Large intestine (tissue), 3 donors: ENCODE measurements at regions not wholly inside any gene's neighbourhood (a gene's known extent, or its start where the extent isn't known, plus 50 kb on each side); places are given as distances from the start of the nearest gene placed in this dataset.

Experiments
- DNase-seq, 2 donors: peaks; one replicate each; pipeline versions ENCODE4 v3.0.0 to v3.0.0-alpha.2; 2013
- H3K27ac ChIP-seq: one replicate; pipeline ENCODE4 v1.5.1; 2013; ENCODE audit warnings: low read length
- H3K27me3 ChIP-seq: 2 replicates; pipeline ENCODE4 v1.6.1; 2013; ENCODE audit warnings: low read length; ENCODE audit not compliant: control insufficient read depth, insufficient read depth
- H3K36me3 ChIP-seq: 2 replicates; pipeline ENCODE4 v1.6.1; 2013; ENCODE audit warnings: low read length; ENCODE audit not compliant: control insufficient read depth, insufficient read depth
- H3K4me1 ChIP-seq: one replicate; pipeline ENCODE4 v1.6.1; 2013; ENCODE audit warnings: low read length; ENCODE audit not compliant: control insufficient read depth, insufficient read depth
- H3K4me3 ChIP-seq: one replicate; pipeline ENCODE4 v1.5.1; 2013; ENCODE audit warnings: low read length
- H3K9me3 ChIP-seq: one replicate; pipeline ENCODE4 v1.6.1; 2013; ENCODE audit warnings: mild to moderate bottlenecking, low read depth, low read length, moderate library complexity; ENCODE audit not compliant: control insufficient read depth
- WGBS: methylation state at CpG from one replicate; pipeline ENCODE4 v1.1.5; 2013; ENCODE audit warnings: low lambda C conversion rate; ENCODE audit not compliant: insufficient coverage; 5-methylcytosine and 5-hydroxymethylcytosine counted together

DNA sequence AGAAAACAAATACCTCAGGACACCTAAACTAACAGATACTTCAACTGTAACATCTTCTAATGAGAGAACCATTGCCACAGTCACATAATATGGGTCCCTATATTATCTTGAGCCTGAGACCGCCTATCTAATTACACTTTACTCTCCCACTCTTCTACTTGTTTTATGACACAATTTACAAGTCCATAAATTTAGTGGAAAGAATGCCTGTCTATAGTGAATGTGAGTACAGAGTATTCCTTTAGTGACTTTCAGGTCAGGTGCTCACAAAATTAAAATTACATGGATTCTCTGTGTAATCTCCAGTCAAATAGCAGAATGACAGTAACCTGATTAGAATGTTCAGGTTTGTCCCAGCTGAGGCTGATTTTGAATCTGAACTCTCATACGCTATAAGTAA, 624.1 kb downstream of the PKHD1 start:
- WGBS = 67% methylated on average over 1 of the region's 2 CpGs
- no peak for DNase-seq
- H3K27ac ChIP-seq = no peak overlapping the region
- no peaks in the 10 kb centered on the region for H3K36me3 ChIP-seq
- no peaks in the 10 kb centered on the region for H3K27me3 ChIP-seq
- H3K9me3 ChIP-seq = no peaks in the 10 kb centered on the region
- no peaks in the 10 kb centered on the region for H3K4me1 ChIP-seq
- no peak overlapping the region for H3K4me3 ChIP-seq

DNA sequence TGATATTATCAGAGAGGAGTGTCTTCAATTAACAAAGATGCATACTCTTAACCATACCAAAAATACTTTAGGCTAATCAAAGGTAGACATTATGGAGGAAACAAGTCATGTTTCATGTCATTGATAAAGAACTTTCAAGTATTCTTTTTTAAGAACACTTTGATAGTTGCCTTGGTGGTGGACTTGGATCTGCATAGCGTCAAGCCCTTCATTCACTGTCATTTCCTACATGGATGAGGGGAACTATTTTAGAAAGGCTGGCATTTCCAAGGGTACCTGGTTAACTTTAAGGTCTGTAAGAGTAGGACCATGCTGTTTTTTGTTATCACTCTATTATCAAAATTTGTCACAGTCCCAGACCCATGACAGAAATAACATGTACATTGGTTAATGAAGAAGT, 622.5 kb downstream of the PKHD1 start:
- Histone ChIP-seq H3K4me1 (no peaks in the 10 kb centered on the region), H3K36me3 (no peaks in the 10 kb centered on the region), H3K9me3 (no peaks in the 10 kb centered on the region), H3K27me3 (no peaks in the 10 kb centered on the region), H3K27ac (no peak overlapping the region), H3K4me3 (no peak overlapping the region)
- no peak for DNase-seq
- WGBS = no CpG with 5 or more reads among the region's 1 CpG

DNA sequence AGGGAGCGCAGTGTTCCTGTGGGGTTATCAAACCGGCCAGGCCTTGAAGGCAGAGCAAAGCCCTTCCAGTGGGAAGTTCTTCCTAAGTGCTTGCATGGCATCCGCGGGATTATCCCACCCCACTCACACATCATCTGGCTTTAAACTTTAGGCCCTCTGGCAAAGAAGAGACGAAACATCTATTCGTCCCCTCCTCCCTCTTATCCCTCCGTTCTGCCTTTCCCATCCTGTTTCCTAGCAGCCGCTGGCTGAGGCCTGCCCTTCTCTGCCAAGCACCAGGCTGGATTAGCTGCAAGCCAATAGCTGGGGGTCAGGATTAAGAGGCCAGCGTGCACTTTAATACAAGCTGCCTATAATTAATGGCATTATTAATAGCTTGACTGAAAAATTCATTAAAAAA, 621.0 kb downstream of the PKHD1 start:
- no peak for DNase-seq
- no peak overlapping the region for H3K27ac ChIP-seq
- no peaks in the 10 kb centered on the region for H3K27me3 ChIP-seq
- H3K9me3 ChIP-seq = no peaks in the 10 kb centered on the region
- no peaks in the 10 kb centered on the region for H3K4me1 ChIP-seq
- no peak overlapping the region for H3K4me3 ChIP-seq
- no peaks in the 10 kb centered on the region for H3K36me3 ChIP-seq
- 100% methylated on average over 1 of the region's 9 CpGs for WGBS

DNA sequence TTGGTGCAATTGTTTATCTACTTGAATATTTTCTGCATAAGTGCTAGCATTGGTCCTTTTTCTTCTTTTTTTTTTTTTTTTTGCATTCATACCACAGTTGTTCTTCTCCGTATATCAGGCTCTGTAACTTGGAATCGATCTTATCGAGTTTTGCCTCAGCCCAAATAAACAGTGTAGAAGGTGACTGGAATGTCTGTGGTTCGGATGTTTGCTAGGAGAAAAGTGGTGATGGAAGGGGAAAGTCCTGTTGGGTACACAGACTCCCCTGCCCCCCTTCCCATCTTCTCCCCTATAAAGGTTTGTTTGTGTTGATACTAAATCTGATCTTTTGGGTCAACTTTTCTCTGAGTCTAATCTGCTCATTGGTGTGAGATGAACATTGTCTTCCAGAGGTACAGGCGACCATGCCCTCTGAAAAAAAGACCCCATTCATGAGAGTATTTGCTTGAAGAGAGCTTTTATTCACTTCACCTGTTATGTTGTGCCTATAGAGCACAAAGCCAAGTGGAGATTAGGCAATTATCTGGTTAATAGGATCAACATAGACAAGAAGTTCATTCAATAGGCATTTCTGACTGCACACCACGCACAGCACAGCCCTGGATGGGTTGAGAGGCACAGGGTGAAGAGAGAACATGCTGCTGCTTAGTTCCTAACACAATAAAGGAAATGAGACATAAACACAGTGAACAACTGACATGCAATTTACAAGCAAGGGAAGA, 620.0 kb downstream of the PKHD1 start:
- no peaks in the 10 kb centered on the region for H3K27me3 ChIP-seq
- no peaks in the 10 kb centered on the region for H3K4me1 ChIP-seq
- WGBS = no CpG with 5 or more reads among the region's 6 CpGs
- H3K27ac ChIP-seq = no peak overlapping the region
- no peaks in the 10 kb centered on the region for H3K9me3 ChIP-seq
- no peaks in the 10 kb centered on the region for H3K36me3 ChIP-seq
- H3K4me3 ChIP-seq = no peak overlapping the region
- DNase-seq = no peak

DNA sequence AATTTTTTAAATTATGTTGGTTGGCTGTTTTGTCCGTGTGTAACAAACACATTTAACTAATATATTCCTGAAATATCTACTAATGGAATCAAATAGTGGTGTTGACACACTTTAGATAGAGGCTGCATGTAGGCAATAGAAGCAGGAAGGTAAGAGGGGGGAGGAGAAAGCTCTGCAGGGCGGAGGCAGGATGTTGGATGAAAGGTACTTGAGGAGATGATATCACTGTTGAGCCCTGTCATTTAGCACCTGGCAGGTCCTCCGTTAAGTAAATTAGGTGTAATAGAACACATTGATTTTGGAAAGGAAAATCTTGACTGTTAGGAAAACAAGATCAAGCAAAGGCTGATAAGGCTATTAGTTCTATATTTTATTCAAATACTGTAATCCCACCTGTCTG, 618.7 kb downstream of the PKHD1 start:
- no peak for DNase-seq
- Histone ChIP-seq H3K9me3 (no peaks in the 10 kb centered on the region), H3K27ac (no peak overlapping the region), H3K4me3 (no peak overlapping the region), H3K27me3 (no peaks in the 10 kb centered on the region), H3K4me1 (peaks cover 2% of the 10 kb centered on the region), H3K36me3 (no peaks in the 10 kb centered on the region)
- WGBS = no CpG with 5 or more reads among the region's 3 CpGs

DNA sequence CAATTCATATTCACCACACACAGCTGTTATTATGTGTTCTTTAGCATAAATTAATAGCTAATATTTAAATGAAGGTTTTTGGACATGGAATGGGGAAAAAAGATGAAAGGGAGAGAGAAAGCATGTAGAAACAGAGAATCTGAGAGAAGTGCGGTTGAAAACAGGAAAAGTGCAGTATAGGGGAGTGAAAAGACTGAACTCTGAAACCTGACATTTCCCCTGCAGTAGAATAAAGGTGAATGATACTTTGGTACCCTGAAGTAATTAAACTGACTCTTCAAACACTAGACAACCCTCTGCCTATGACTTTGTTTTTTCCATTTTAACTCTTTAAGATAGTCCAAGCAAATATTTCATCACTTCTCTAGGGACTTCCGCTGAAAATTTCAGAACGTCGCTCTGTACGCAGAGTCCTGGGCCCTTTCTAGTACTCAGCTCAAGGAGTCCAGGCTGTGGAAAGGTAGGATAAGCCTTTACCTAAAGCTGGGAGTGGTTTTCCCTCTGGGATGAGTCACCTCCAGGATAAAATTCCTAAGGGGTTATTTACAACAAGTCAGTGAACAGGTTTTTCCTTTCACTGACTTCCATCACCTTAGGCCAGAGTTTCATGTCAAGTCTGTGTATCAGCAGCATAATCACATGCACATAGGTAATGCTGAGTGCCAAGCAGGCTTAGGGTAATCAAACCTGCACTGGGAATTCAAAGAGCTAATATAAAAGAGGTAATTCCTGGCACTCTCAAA, 614.5 kb downstream of the PKHD1 start:
- DNase-seq = peak in 1 of 2 donors; percentile 2
- H3K9me3 ChIP-seq = no peaks in the 10 kb centered on the region
- no peaks in the 10 kb centered on the region for H3K36me3 ChIP-seq
- WGBS = 58% methylated on average over 5 of the region's 5 CpGs
- no peak overlapping the region for H3K4me3 ChIP-seq
- peaks cover 2% of the 10 kb centered on the region for H3K4me1 ChIP-seq
- H3K27ac ChIP-seq = no peak overlapping the region
- H3K27me3 ChIP-seq = no peaks in the 10 kb centered on the region

DNA sequence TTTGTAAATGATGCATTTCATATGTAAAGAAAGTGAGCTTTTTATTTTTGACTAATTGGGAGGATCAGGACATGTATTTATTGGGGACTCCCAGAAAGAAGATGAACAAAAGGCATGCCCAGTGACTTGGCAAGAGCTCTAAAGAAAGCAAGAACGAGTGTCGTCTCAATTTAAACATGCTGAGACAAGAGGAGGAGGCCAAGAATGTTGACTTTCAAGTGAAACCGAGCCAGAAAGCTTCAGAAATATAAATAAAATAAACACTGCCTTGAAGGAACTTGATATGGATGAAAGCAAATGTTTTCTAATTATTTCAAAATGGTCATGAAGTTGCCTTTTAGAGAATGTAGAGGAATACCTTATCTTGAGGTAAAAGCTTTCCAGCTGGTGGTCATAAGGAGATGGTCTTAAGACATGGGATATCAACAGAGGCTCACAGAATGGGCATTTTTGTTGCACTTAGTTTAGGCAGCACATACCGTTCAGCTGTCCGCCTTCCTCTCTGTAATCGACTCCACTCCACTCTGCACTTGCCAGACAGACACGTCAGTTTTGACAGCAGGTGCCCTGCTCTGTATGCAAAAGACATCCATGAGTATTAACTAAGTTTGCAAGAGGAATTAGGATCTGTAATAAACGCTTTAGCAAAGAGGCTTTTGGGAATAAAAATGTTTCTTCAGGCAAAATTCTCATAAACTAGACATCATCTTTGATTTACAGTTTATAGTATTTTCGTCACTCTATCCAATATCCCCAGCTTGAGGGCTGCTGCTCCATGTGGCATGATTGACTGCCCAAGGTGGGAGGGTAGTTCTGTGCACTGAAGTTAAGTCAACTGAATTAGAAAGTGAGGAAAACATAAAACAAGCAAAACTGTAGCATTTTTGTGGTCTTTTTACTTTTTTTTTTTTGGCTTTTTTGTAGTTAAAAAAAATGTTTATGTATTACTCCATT, 613.1 kb downstream of the PKHD1 start:
- DNase-seq = no peak
- Histone ChIP-seq H3K36me3 (no peaks in the 10 kb centered on the region), H3K9me3 (no peaks in the 10 kb centered on the region), H3K27ac (no peak overlapping the region), H3K27me3 (no peaks in the 10 kb centered on the region), H3K4me3 (no peak overlapping the region), H3K4me1 (peaks cover 2% of the 10 kb centered on the region)
- WGBS = 80% methylated on average over 3 of the region's 9 CpGs

DNA sequence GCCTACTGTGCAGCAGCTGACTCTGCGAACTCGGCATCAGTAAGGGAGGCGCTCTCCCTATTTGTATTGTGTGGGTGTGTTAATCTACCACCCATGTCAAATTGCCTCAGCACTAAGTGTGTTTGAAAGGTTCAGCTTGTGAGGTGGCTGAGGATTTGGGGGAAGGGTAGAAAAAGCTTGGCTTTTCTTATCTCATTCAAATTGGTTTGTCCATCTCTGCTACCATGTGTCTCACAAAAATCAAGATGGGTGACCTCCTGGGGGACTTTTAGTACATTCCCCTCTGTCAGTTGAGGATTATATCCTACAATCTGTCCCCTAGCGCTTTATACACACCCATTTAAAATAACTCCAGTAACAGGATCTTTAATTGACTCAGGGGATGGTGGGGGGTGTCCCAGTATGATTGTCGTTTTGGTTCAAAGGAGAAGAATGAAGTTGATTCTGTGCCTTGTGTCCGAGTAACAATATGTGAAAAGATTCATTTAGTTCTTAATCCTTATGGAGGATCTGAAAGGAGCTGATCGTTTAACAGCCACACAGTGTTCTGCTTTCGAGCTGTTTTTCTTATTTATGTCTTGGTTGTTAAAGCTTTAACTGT, 609.6 kb downstream of the PKHD1 start:
- no peak overlapping the region for H3K27ac ChIP-seq
- no peak for DNase-seq
- H3K4me3 ChIP-seq = no peak overlapping the region
- no peaks in the 10 kb centered on the region for H3K36me3 ChIP-seq
- H3K27me3 ChIP-seq = no peaks in the 10 kb centered on the region
- 100% methylated on average over 1 of the region's 8 CpGs for WGBS
- H3K9me3 ChIP-seq = no peaks in the 10 kb centered on the region
- H3K4me1 ChIP-seq = no peaks in the 10 kb centered on the region

DNA sequence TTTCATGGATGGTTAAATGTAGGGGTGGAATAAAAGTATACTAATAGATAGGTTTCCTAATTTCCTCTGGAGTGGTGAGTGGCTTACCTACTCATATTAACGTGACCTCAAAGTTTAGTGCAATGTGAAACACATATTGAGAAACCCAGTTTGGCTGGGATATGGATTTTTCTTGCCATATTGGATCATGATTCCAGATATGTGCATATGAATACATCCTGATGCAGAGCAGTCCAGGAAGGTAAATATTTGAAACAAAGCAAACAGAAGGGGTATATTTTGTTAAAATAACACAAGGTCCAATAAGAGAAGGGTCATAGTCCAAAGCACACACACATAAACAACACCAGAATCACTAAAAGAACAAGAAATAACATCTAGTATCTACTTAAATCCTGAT, 608.1 kb downstream of the PKHD1 start:
- no CpG with 5 or more reads among the region's 1 CpG for WGBS
- no peaks in the 10 kb centered on the region for H3K27me3 ChIP-seq
- H3K4me3 ChIP-seq = no peak overlapping the region
- H3K27ac ChIP-seq = no peak overlapping the region
- H3K36me3 ChIP-seq = no peaks in the 10 kb centered on the region
- DNase-seq = no peak
- no peaks in the 10 kb centered on the region for H3K4me1 ChIP-seq
- no peaks in the 10 kb centered on the region for H3K9me3 ChIP-seq

DNA sequence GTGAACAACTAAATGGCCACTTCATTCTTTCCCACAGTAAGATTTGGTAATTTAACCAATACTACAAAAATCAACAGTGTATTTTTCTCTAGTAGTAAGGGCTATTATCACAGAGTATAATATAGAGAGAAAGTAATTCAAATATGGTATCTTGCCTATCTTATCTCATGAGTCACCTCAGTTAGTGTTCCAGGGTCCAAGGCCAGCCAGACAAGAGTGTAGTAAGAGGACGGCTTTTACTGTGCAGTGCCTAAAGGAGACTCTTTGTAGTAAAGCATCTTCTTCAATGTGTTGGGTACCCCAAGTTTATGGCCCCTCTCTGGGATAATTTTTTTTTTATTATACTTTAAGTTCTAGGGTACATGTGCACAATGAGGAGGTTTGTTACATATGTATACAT, 607.4 kb downstream of the PKHD1 start:
- no peak overlapping the region for H3K27ac ChIP-seq
- no peaks in the 10 kb centered on the region for H3K36me3 ChIP-seq
- H3K27me3 ChIP-seq = no peaks in the 10 kb centered on the region
- H3K9me3 ChIP-seq = no peaks in the 10 kb centered on the region
- DNase-seq = no peak
- no peak overlapping the region for H3K4me3 ChIP-seq
- 20% methylated on average over 1 of the region's 1 CpG for WGBS
- no peaks in the 10 kb centered on the region for H3K4me1 ChIP-seq
